Colon (tissue), 2 donors: ENCODE measurements at regions not wholly inside any gene's neighbourhood (a gene's known extent, or its start where the extent isn't known, plus 50 kb on each side); places are given as distances from the start of the nearest gene placed in this dataset.

ENCODE experiments used
- FAIRE-seq: peaks from 2 replicates; lab custom pipeline; 2012; peaks lifted over from hg19 to GRCh38; lab: Jason Lieb, UNC
- donor health status: control.
- donor health status: control.

DNA sequence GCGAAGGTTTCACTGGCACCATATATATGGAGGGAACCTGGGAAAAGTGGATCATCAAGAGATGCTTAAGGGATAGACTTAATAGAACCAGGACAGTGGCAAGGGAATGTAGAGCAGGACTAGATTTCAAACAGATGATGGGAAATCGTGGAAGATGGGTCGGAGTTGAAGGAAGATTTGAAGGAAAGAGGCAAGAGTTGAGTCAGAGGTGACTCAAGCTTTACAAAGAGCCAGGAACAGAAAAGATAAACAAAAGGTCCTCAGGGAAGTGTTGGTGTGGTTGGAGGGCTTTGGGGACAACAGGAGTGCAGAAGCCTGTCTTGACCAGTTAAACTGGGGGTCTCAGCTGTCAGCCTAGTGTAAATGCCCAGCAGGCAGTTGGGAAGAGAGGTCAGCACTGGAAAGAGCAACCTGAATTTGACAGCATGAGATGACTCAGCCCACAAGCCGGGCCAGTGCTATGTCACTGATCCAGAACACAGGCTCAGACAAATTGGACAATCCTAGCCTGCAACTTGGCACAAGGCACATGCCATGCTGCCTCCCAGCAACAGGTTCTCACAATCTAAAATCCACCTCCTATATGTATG is 230.5 kb downstream of the IDS start:
- no peak for FAIRE-seq

DNA sequence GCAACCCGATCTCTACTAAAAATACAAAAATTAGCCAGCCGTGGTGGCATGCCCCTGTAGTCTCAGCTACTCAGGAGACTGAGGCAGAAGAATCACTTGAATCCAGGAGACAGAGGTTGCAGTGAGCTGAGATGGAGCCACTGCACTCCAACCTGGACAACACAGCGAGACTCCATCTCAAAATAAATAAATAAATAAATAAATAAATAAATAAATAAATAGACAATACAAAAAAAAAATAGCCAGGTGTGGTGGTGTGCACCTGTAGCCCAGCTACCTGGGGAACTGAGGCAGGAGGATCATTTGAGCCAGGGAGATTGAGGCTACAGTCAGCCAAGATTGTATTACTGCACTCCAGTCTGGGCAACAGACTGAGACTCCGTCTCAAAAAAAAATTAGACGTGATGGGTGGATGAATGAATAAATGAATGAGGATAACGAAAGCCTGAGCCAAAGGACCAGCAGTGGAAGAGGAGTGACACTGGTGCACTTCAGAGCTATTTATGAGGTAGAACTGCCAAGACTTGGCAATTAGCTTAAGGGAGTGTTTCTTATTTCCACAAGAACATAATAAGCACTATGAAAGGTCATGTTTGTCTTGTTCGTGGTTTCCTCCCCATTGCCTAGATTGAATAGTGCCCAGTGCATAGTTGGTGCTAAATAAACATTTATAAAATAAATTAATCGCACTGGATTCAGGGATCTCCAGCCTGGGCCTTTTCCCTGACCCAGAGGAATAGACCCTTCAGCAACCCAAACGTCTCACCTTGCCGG is 232.2 kb downstream of the IDS start:
- no peak for FAIRE-seq

- no peak for FAIRE-seq
These were observed 237.0 kb downstream of the IDS start for GRCh38 chrX:149267878-149268813.

DNA sequence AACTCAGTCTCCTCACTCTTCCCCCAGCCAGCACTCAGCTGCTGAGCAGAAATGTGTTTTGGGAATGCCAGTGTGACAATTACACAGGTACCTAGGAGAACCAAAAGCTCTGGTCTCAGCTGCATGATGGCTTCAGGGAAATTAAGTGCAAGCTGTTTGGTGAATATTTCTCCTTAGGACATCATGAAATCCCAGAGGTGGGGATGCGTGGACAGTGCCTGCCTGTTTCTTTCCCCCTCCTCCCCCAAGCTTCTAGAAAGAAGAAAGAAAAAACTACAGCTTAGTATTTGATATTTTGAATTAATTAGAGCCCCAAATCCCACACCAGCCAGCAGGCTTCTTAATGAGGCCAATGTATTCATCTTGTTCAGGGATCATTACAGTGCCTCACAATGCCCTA is 243.0 kb downstream of the IDS start:
- no peak for FAIRE-seq

DNA sequence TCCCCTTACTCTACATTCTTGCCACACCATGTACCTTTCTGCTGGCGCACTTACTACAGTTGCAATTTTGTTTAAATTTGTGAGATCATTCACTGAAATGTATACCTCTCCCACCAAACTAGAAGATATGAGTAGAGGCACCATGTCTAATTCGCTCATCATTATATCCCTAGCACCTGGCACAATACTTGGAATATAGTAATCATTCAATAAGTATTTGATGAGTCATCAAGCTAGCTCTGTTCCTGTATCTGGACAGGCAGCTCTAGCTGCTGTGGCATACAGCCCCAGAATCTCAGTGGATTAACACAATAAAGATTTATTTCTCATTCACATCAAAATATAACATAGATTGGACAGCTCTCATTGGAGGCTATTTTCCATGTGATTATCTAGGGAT is 245.9 kb downstream of the IDS start:
- no peak for FAIRE-seq

- FAIRE-seq = no peak
These were observed 249.2 kb downstream of the IDS start for GRCh38 chrX:149255860-149256259.

- FAIRE-seq = no peak
These were observed 257.0 kb downstream of the IDS start for GRCh38 chrX:149248073-149248625.

GRCh38 chrX:149230689-149231088 is 274.4 kb downstream of the IDS start:
- FAIRE-seq = no peak

DNA sequence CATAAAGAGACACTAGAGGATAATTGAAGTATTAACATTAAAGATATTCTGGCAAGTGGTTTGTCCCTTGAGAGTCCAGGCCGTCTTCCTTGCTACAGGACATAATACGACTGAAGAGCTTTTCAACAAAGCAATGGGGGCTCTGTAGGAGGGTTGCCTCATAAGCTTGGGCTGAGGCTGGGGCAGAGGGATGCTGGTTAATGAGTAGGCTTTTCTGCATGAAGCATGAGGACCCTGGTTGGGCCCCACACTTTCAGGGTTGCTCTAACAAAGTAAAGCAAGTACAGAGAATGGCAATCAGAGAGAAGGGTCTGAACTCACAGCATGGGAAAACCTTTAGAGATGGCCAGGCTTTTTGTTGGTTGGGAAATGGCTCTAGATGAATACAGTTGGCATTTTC is 281.3 kb downstream of the IDS start:
- no peak for FAIRE-seq

DNA sequence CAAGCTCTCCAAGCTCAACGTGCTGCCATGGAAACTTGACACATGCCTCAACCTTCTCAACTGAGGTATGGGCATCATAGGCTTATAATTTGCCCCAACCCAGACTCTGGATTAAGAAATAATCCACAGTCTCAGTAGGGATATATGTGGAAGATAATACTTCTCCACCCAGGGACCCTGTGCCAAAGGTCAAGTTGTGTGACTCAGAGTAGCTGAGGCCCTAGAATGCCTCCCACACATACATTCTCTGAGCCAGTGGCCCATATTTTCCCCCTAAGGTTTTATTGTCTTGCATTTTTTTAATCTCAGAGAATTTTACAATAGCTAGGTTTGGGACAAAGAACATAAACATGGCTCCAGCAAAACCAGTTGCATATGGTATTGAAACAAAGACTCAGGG is 283.1 kb downstream of the IDS start:
- FAIRE-seq = no peak

GRCh38 chrX:149221230-149221629 is 283.9 kb downstream of the IDS start:
- FAIRE-seq = no peak

DNA sequence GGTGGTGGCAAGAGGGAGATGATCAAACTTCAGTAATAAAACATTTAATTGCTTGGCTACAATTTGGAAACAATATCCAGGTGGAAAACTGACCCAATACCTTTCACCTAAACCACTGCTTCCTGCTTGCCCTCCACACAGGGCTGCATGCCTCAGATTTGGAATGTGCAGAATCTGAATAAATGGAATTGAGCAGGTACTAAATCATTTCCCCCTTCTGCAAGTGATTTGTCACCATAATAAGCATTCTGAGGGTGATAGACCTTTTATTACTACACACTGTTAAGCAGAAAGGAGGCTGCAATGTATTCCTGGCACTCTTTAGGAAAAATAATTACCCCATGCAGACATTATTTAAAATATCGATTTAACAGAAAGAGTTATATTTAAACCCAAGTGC is 291.8 kb downstream of the IDS start:
- FAIRE-seq = no peak

DNA sequence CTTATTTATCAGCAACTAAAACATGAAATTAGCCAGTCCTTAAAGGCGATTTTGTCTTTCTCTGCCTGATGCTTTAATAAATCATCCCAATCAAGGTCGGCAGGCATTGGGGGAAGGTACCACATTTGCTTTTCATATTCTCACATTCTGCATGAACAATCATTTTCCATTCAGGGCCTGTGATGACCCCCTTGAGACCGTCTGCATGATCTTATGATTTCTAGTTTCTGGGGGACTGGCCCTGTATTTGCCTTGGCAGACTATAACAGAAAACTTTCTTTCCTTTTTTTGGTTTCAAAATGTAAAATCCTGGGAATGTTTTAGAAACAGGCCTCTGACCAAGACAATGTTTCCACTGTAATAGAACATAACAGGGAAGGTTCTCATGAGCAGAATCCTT is 296.8 kb downstream of the IDS start:
- no peak for FAIRE-seq

DNA sequence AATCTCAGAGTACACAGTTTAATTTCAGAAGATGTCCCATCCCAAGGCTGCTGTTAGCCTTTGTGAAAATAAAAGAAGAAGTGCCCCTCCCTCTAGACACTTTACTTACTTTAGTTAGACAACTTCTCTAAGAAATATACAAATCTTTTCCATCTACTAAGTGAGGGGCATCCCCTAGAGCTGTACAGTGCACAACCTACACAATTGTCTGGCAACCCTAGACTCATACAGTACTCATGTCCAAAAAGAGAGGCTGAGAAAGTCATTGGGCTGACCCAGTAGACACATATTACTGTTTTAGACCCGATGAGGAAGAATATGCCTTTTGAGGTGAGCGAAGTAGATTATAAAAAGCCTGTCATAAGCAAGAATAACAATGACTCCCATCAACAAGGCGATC is 297.6 kb downstream of the IDS start:
- no peak for FAIRE-seq

- no peak for FAIRE-seq
These were observed 299.2 kb downstream of the IDS start for GRCh38 chrX:149205937-149206336.

- no peak for FAIRE-seq
These were observed 300.0 kb downstream of the IDS start for GRCh38 chrX:149205081-149205480.

DNA sequence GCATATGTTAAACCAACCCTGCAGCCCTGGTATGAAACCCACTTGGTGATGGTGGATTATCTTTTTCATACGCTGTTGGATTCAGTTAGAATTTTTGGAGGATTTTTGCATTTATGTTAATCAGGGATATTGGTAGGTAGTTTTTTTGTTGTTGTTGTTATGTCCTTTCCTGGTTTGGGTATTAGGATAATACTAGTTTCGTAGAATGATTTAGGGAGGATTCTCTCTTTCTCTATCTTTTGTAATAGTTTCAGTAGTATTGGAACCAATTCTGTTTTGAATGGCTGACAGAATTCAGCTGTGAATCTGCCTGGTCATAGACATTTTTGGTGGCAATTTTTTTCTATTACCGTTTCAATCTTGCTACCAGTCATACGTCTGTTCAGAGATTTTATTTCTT is 305.4 kb downstream of the IDS start:
- FAIRE-seq = no peak

- FAIRE-seq = no peak
These were observed 305.9 kb downstream of the IDS start for GRCh38 chrX:149198980-149199732.

GRCh38 chrX:149185087-149185486 is 320.0 kb downstream of the IDS start:
- FAIRE-seq = no peak

GRCh38 chrX:149161435-149162088 is 343.5 kb downstream of the IDS start:
- FAIRE-seq = no peak

- FAIRE-seq = no peak
These were observed 347.1 kb downstream of the IDS start for GRCh38 chrX:149157976-149158375.
